H1 (cell line): ENCODE measurements at regions not wholly inside any gene's neighbourhood (a gene's known extent, or its start where the extent isn't known, plus 50 kb on each side); places are given as distances from the start of the nearest gene placed in this dataset.

ENCODE experiments used
- CTCF ChIA-PET: fragments of 300-600 bp; sonication (Branson Sonifier 250); formaldehyde crosslinking; loops from one replicate; lab custom pipeline; 2021; ENCODE audit not compliant: partially characterized antibody; lab: Charles Lee
- POLR2A ChIA-PET: fragments of 300-600 bp; sonication (Branson Sonifier 250); formaldehyde crosslinking; loops from one replicate; lab custom pipeline; 2021; ENCODE audit warnings: inconsistent platforms; ENCODE audit not compliant: partially characterized antibody; lab: Charles Lee
- DNase-seq, 2 experiments: peaks; one replicate each; pipeline versions ENCODE4 v3.0.0 to v3.0.0-alpha.2; 2010 to 2022; ENCODE audit warnings: low spot score in 2 of 2, low read depth in 1 of 2, mixed read lengths in 1 of 2
- FAIRE-seq: peaks from 2 replicates; lab custom pipeline; 2011; peaks lifted over from hg19 to GRCh38; lab: Jason Lieb, UNC
- H2AFZ ChIP-seq: 2 replicates; pipeline ENCODE4 v1.8.1; 2012; ENCODE audit warnings: low read length, inconsistent platforms
- H2AK5ac ChIP-seq: 2 replicates; pipeline ENCODE4 v1.6.1; 2013; ENCODE audit warnings: low read depth, low read length
- H2BK120ac ChIP-seq: replicated peaks from 2 replicates; pipeline ENCODE3; 2013; ENCODE audit warnings: low read depth, low read length, inconsistent platforms
- H2BK12ac ChIP-seq: 2 replicates; pipeline ENCODE4 v1.6.1; 2013; ENCODE audit warnings: low read depth, low read length
- H2BK15ac ChIP-seq: 2 replicates; pipeline ENCODE4 v1.6.1; 2013; ENCODE audit warnings: low read length
- H2BK20ac ChIP-seq: 2 replicates; pipeline ENCODE4 v1.6.1; 2013; ENCODE audit warnings: low read length
- H2BK5ac ChIP-seq: 2 replicates; pipeline ENCODE4 v1.6.1; 2013; ENCODE audit warnings: low read depth, low read length
- H3K14ac ChIP-seq: 2 replicates; pipeline ENCODE4 v1.6.1; 2013; ENCODE audit warnings: inconsistent platforms; ENCODE audit not compliant: insufficient read length
- H3K18ac ChIP-seq: 2 replicates; pipeline ENCODE4 v1.6.1; 2013; ENCODE audit warnings: low read length; ENCODE audit errors: extremely low read depth
- H3K23ac ChIP-seq: 2 replicates; pipeline ENCODE4 v1.6.1; 2013; ENCODE audit warnings: inconsistent platforms; ENCODE audit not compliant: insufficient read length
- H3K23me2 ChIP-seq: 2 replicates; pipeline ENCODE4 v1.6.1; 2013; ENCODE audit warnings: low read depth, low read length
- H3K27ac ChIP-seq: 2 replicates; pipeline ENCODE4 v1.6.1; 2011; ENCODE audit warnings: low read depth, low read length, inconsistent platforms
- H3K27me3 ChIP-seq, 4 experiments: replicated peaks in 1 of 4; 1 replicate in 1 of 4; 2 replicates in 3 of 4; pipeline versions ENCODE4 v1.6.1 to v1.8.1; 2011 to 2013; ENCODE audit warnings: low read length in 3 of 4, mild to moderate bottlenecking in 3 of 4, inconsistent platforms in 2 of 4, mixed read lengths in 2 of 4, moderate library complexity in 1 of 4; ENCODE audit not compliant: control insufficient read depth in 3 of 4, insufficient read depth in 3 of 4; ENCODE audit errors: extremely low read depth in 1 of 4
- H3K36me3 ChIP-seq, 4 experiments: 2 replicates each; pipeline versions ENCODE4 v1.6.1 to v1.8.1; 2011 to 2013; ENCODE audit warnings: mild to moderate bottlenecking in 4 of 4, low read length in 3 of 4, moderate library complexity in 2 of 4, control low read depth in 1 of 4, inconsistent platforms in 1 of 4; ENCODE audit not compliant: insufficient read depth in 4 of 4, control insufficient read depth in 2 of 4
- H3K4ac ChIP-seq: replicated peaks from 2 replicates; pipeline ENCODE3; 2013; ENCODE audit warnings: low read length, low read depth, mixed read lengths, inconsistent platforms; ENCODE audit not compliant: insufficient read length
- H3K4me1 ChIP-seq, 4 experiments: replicated peaks in 1 of 4; 1 replicate in 1 of 4; 2 replicates in 3 of 4; pipeline versions ENCODE4 v1.6.1 to v1.8.1; 2011 to 2013; ENCODE audit warnings: low read length in 3 of 4, inconsistent platforms in 2 of 4, mixed read lengths in 1 of 4; ENCODE audit not compliant: insufficient read depth in 4 of 4, control insufficient read depth in 3 of 4
- H3K4me2 ChIP-seq, 2 experiments: 2 replicates each; pipeline versions ENCODE4 v1.6.1 to v1.8.1; 2011 to 2013; ENCODE audit warnings: low read depth in 2 of 2, low read length in 2 of 2, control low read depth in 1 of 2, inconsistent platforms in 1 of 2, mild to moderate bottlenecking in 1 of 2; ENCODE audit not compliant: insufficient read depth in 1 of 2
- H3K4me3 ChIP-seq, 4 experiments: fragments of 200-600, 300-600 bp in 1 of 4; sonication (generic), shearing (Covaris generic), sonication (Bioruptor Twin) in 1 of 4; 2 replicates each; pipeline versions ENCODE4 v1.5.1 to v1.8.1; 2011 to 2016; ENCODE audit warnings: low read length in 4 of 4, low read depth in 3 of 4, control low read depth in 2 of 4, inconsistent platforms in 2 of 4, mild to moderate bottlenecking in 2 of 4, mixed read lengths in 1 of 4, moderate library complexity in 1 of 4; ENCODE audit not compliant: insufficient read depth in 2 of 4; ENCODE audit errors: extremely low read depth in 1 of 4
- H3K56ac ChIP-seq: replicated peaks from 2 replicates; pipeline ENCODE3; 2013; ENCODE audit warnings: low read depth, mild to moderate bottlenecking, mixed read lengths, low read length, inconsistent platforms; ENCODE audit not compliant: insufficient read length
- H3K79me1 ChIP-seq: 2 replicates; pipeline ENCODE4 v1.6.1; 2013; ENCODE audit warnings: low read depth, low read length, control low read depth
- H3K79me2 ChIP-seq, 2 experiments: 2 replicates each; pipeline versions ENCODE4 v1.6.1 to v1.8.1; 2012 to 2013; ENCODE audit warnings: low read length in 2 of 2, mild to moderate bottlenecking in 2 of 2, inconsistent platforms in 1 of 2; ENCODE audit not compliant: insufficient read depth in 2 of 2, control insufficient read depth in 1 of 2
- H3K9ac ChIP-seq, 4 experiments: replicated peaks in 1 of 4; 1 replicate in 1 of 4; 2 replicates in 3 of 4; pipeline versions ENCODE4 v1.6.1 to v1.8.1; 2011 to 2013; ENCODE audit warnings: low read depth in 3 of 4, low read length in 3 of 4, control low read depth in 2 of 4, mild to moderate bottlenecking in 2 of 4, moderate library complexity in 2 of 4, inconsistent platforms in 1 of 4; ENCODE audit errors: extremely low read depth in 1 of 4
- H3K9me3 ChIP-seq, 2 experiments: 2 replicates each; pipeline versions ENCODE4 v1.6.1 to v1.8.1; 2012 to 2013; ENCODE audit warnings: mild to moderate bottlenecking in 2 of 2, moderate library complexity in 2 of 2, control low read depth in 1 of 2, inconsistent platforms in 1 of 2, low read depth in 1 of 2, low read length in 1 of 2, mixed read lengths in 1 of 2; ENCODE audit not compliant: insufficient read depth in 2 of 2
- H4K20me1 ChIP-seq, 2 experiments: replicated peaks in 1 of 2; 2 replicates each; pipeline versions ENCODE3 to v1.8.1; 2011 to 2013; ENCODE audit warnings: inconsistent platforms in 2 of 2, low read length in 2 of 2, mild to moderate bottlenecking in 1 of 2; ENCODE audit not compliant: insufficient read depth in 2 of 2, control insufficient read depth in 1 of 2
- H4K5ac ChIP-seq: 2 replicates; pipeline ENCODE4 v1.6.1; 2013; ENCODE audit warnings: low read length, low read depth, mixed read lengths, inconsistent platforms; ENCODE audit not compliant: insufficient read length
- H4K8ac ChIP-seq: 2 replicates; pipeline ENCODE4 v1.8.0; 2013; ENCODE audit warnings: mild to moderate bottlenecking, moderate library complexity, low read length, inconsistent platforms; ENCODE audit not compliant: insufficient read depth; ENCODE audit errors: extremely low read depth
- H4K91ac ChIP-seq: replicated peaks from 2 replicates; pipeline ENCODE3; 2013; ENCODE audit warnings: low read length, mixed read lengths, inconsistent platforms; ENCODE audit not compliant: insufficient read length
- CBX8 ChIP-seq: fragments of 300-800, 300-1000 bp; sonication (generic); IDR thresholded peaks from 2 replicates; pipeline ENCODE4 v1.7.1; 2016; ENCODE audit warnings: low read depth, low read length, borderline replicate concordance
- CHD1 ChIP-seq: IDR thresholded peaks from 2 replicates; pipeline ENCODE4 v1.6.1; 2012; ENCODE audit warnings: low read depth, low read length, improper control_type of control experiment
- CTCF ChIP-seq, 3 experiments: IDR thresholded peaks; 1 replicate in 2 of 3; 2 replicates in 1 of 3; pipeline versions ENCODE4 v1.5.1 to v1.6.1; 2011; ENCODE audit warnings: low read length in 3 of 3, mild to moderate bottlenecking in 3 of 3, inconsistent platforms in 2 of 3, low read depth in 1 of 3, moderate library complexity in 1 of 3; ENCODE audit not compliant: insufficient read depth in 1 of 3; ENCODE audit errors: control extremely low read depth in 1 of 3
- MAFK ChIP-seq: IDR thresholded peaks from 2 replicates; pipeline ENCODE4 v1.6.1; 2012; ENCODE audit warnings: low read depth, mild to moderate bottlenecking, improper control_type of control experiment, low read length
- PHF8 ChIP-seq: fragments of 200-600 bp; sonication (generic); conservative IDR thresholded peaks from 2 replicates; pipeline ENCODE4 v1.7.1; 2012; ENCODE audit warnings: low read depth, mild to moderate bottlenecking, inconsistent platforms, low read length, moderate library complexity
- RAD21 ChIP-seq, 2 experiments: IDR thresholded peaks in 1 of 2; conservative IDR thresholded peaks in 1 of 2; 2 replicates each; pipeline ENCODE4 v1.6.1; 2011; ENCODE audit warnings: low read depth in 2 of 2, low read length in 2 of 2, improper control_type of control experiment in 1 of 2, inconsistent platforms in 1 of 2, mild to moderate bottlenecking in 1 of 2, moderate library complexity in 1 of 2
- SP2 ChIP-seq: IDR thresholded peaks from 2 replicates; pipeline ENCODE4 v1.6.1; 2012; ENCODE audit warnings: mild to moderate bottlenecking, low read length, inconsistent platforms
- SP4 ChIP-seq: IDR thresholded peaks from 2 replicates; pipeline ENCODE4 v1.6.1; 2012; ENCODE audit warnings: low read length, inconsistent platforms
- WGBS, 2 experiments: shearing (Covaris generic) in 1 of 2; methylation state at CpG; one replicate each; pipeline versions ENCODE4 v1.1.6 to v1.1.7; 2013 to 2015; ENCODE audit warnings: low lambda C conversion rate in 2 of 2, mixed read lengths in 2 of 2, inconsistent platforms in 1 of 2, low coverage in 1 of 2, missing lambda C conversion rate in 1 of 2; ENCODE audit not compliant: insufficient replicate concordance in 2 of 2, insufficient coverage in 1 of 2, insufficient read length in 1 of 2; ENCODE audit errors: extremely low coverage in 1 of 2, missing lambda C conversion rate in 1 of 2; 5-methylcytosine and 5-hydroxymethylcytosine counted together

DNA sequence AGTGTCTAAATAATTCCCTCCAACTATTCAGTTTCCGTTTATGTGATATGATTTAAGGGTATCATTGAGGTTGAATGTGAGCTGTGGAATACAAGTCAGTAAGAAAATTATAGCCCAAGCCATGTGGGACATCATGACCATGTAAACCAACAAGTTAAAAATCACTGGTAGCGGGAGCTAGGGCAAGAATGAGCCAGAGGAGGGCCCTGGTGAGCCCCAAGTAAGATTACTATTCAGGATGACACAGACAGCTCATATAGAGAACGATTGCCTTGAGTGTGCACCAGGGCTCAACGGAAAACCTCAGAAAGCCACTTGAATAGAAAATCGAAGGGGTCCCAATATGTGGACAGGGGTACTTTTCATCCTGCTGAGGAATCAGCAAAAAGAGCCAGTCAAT is 87.8 kb upstream of the RBMS1 start:
- no peak overlapping the region for H2BK5ac ChIP-seq
- H4K20me1 ChIP-seq, result no peaks in the 10 kb centered on the region
- peak overlapping the region; percentile 26; the same call in 1 of the 2 replicates for H2AFZ ChIP-seq
- no peak overlapping the region for H2AK5ac ChIP-seq
- H3K79me1 ChIP-seq, result no peaks in the 10 kb centered on the region
- H3K4me2 ChIP-seq, result no peak overlapping the region
- H3K27ac ChIP-seq, result no peak overlapping the region
- no peak overlapping the region for H3K4ac ChIP-seq
- H3K14ac ChIP-seq, result no peak overlapping the region
- H3K18ac ChIP-seq, result no peak overlapping the region
- H4K5ac ChIP-seq, result no peak overlapping the region
- POLR2A ChIA-PET, result interaction anchor here (1.0 kb wide), 1 partner anchor 389 kb away, joined by 4 read pairs; no protein-coding TSS in a partner anchor
- no peak overlapping the region for H3K56ac ChIP-seq
- TF ChIP-seq CTCF (IDR thresholded peaks at IDR 0.05; ENCODE audit: control extremely low read depth in 1 of 3, insufficient read depth in 1 of 3, low read depth in 1 of 3, low read length in 3 of 3) (peak; percentile 40 to 68 (median 63)), CHD1 (no peak), PHF8 (no peak), CBX8 (no peak), SP2 (no peak), RAD21 (IDR thresholded peaks at IDR 0.05 in 1 of 2, conservative IDR thresholded peaks at IDR 0.05 in 1 of 2; ENCODE audit: low read depth in 2 of 2, low read length in 2 of 2) (peak; percentile 67 to 82), SP4 (no peak), MAFK (no peak)
- H3K9ac ChIP-seq, result no peak overlapping the region
- 68% methylated on average over 5 of the region's 5 CpGs; no CpG with 5 or more reads in 1 of the 2 experiments for WGBS, 2 experiments
- H2BK20ac ChIP-seq, result no peak overlapping the region
- no peak overlapping the region for H3K4me3 ChIP-seq
- no peaks in the 10 kb centered on the region for H3K36me3 ChIP-seq
- H4K91ac ChIP-seq, result no peak overlapping the region
- H3K23me2 ChIP-seq, result no peaks in the 10 kb centered on the region
- DNase-seq (peak in 1 of 2 experiments; percentile 10), FAIRE-seq (peak; percentile 78)
- no peaks in the 10 kb centered on the region for H3K27me3 ChIP-seq
- no peak overlapping the region for H2BK15ac ChIP-seq
- no peak overlapping the region for H2BK120ac ChIP-seq
- CTCF ChIA-PET, result interaction anchor here (0.8 to 3.7 kb wide), 29 partner anchors 11 to 482 kb away, joined by 3 to 17 read pairs (median 4); no protein-coding TSS in a partner anchor
- 0 out of 2 replicates have a peak overlapping the region, but pooled peaks have one; percentile 53 for H2BK12ac ChIP-seq
- no peaks in the 10 kb centered on the region for H3K79me2 ChIP-seq
- no peaks in the 10 kb centered on the region for H3K9me3 ChIP-seq
- H3K4me1 ChIP-seq, result peaks cover 0 to 12% (median 3%) of the 10 kb centered on the region in 4 experiments; a peak in 5 of 7 replicates
- H4K8ac ChIP-seq, result no peak overlapping the region
- no peak overlapping the region for H3K23ac ChIP-seq
